Neural cell (in vitro differentiated cells): ENCODE measurements at regions not wholly inside any gene's neighbourhood (a gene's known extent, or its start where the extent isn't known, plus 50 kb on each side); places are given as distances from the start of the nearest gene placed in this dataset.

Experiments
- CTCF ChIP-seq: fragments of 450-650 bp; IDR thresholded peaks from 2 replicates; pipeline ENCODE4 v1.5.1; 2014; ENCODE audit warnings: antibody characterized with exemption, mild to moderate bottlenecking, moderate library complexity; ENCODE audit not compliant: poor library complexity, severe bottlenecking
- EP300 ChIP-seq: fragments of 450-650 bp; conservative IDR thresholded peaks from 2 replicates; pipeline ENCODE4 v1.6.1; 2014; ENCODE audit warnings: antibody characterized with exemption, mild to moderate bottlenecking, moderate library complexity; ENCODE audit not compliant: poor library complexity, severe bottlenecking
- EZH2 ChIP-seq: fragments of 200-600, 300-800 bp; shearing (Covaris generic), sonication (generic); IDR thresholded peaks from 2 replicates; pipeline ENCODE4 v1.6.1; 2014; ENCODE audit warnings: antibody characterized with exemption, low read length, borderline replicate concordance, mild to moderate bottlenecking; ENCODE audit not compliant: insufficient read depth, poor library complexity, severe bottlenecking
- MXI1 ChIP-seq: fragments of 450-650 bp; conservative IDR thresholded peaks from 2 replicates; pipeline ENCODE4 v1.6.1; 2014; ENCODE audit warnings: antibody characterized with exemption, mild to moderate bottlenecking; ENCODE audit not compliant: poor library complexity, severe bottlenecking
- POLR2AphosphoS5 ChIP-seq: IDR thresholded peaks from 2 replicates; pipeline ENCODE4 v1.6.1; 2012
- RAD21 ChIP-seq: fragments of 450-650 bp; conservative IDR thresholded peaks from 2 replicates; pipeline ENCODE4 v1.6.1; 2014; ENCODE audit warnings: antibody characterized with exemption, mild to moderate bottlenecking, moderate library complexity
- SMC3 ChIP-seq: fragments of 450-650 bp; conservative IDR thresholded peaks from 2 replicates; pipeline ENCODE4 v1.6.1; 2014; ENCODE audit warnings: antibody characterized with exemption, mild to moderate bottlenecking, moderate library complexity; ENCODE audit not compliant: poor library complexity
- TAF1 ChIP-seq: IDR thresholded peaks from 2 replicates; pipeline ENCODE4 v1.6.1; 2012; ENCODE audit warnings: low read depth

- TF ChIP-seq CTCF (no peak), POLR2AphosphoS5 (no peak), EZH2 (no peak), TAF1 (no peak), SMC3 (no peak), MXI1 (no peak), EP300 (no peak), RAD21 (no peak)
Measured at GRCh38 chrY:15456491-15456890, 932.2 kb downstream of the NLGN4Y start.
